Stomach smooth muscle (tissue), 2 donors: ENCODE measurements at regions not wholly inside any gene's neighbourhood (a gene's known extent, or its start where the extent isn't known, plus 50 kb on each side); places are given as distances from the start of the nearest gene placed in this dataset.

Experiments
- H3K27ac ChIP-seq: one replicate; pipeline ENCODE4 v1.7.0; 2013; ENCODE audit warnings: mild to moderate bottlenecking, low read length, inconsistent platforms
- H3K27me3 ChIP-seq, 2 donors: one replicate each; pipeline ENCODE4 v1.7.0; 2013; ENCODE audit warnings: low read length in 2 of 2; ENCODE audit not compliant: insufficient read depth in 2 of 2, control insufficient read depth in 1 of 2
- H3K36me3 ChIP-seq, 2 donors: one replicate each; pipeline ENCODE4 v1.7.0; 2013; ENCODE audit warnings: low read length in 2 of 2; ENCODE audit not compliant: control insufficient read depth in 2 of 2, insufficient read depth in 2 of 2
- H3K4me1 ChIP-seq: one replicate; pipeline ENCODE4 v1.7.0; 2013; ENCODE audit warnings: low read length; ENCODE audit not compliant: control insufficient read depth, insufficient read depth
- H3K4me3 ChIP-seq, 2 donors: one replicate each; pipeline ENCODE4 v1.7.0; 2013; ENCODE audit warnings: low read length in 2 of 2
- H3K9ac ChIP-seq, 2 donors: one replicate each; pipeline ENCODE4 v1.7.0; 2013; ENCODE audit warnings: low read length in 2 of 2, mild to moderate bottlenecking in 1 of 2
- H3K9me3 ChIP-seq, 2 donors: one replicate each; pipeline ENCODE4 v1.7.0; 2013; ENCODE audit warnings: low read length in 2 of 2; ENCODE audit not compliant: control insufficient read depth in 2 of 2
- donor health status: healthy.
- donor health status: Pancreatic carcinoma.

- H3K36me3 ChIP-seq: no peaks in the 10 kb centered on the region
- H3K27me3 ChIP-seq: no peaks in the 10 kb centered on the region
- no peaks in the 10 kb centered on the region for H3K4me1 ChIP-seq
- no peak overlapping the region for H3K9ac ChIP-seq
- H3K27ac ChIP-seq: no peak overlapping the region
- no peaks in the 10 kb centered on the region for H3K9me3 ChIP-seq
- H3K4me3 ChIP-seq: no peak overlapping the region
These were observed 424.4 kb downstream of the GLRX3 start for GRCh38 chr10:130560573-130560972.

GRCh38 chr10:130561681-130562080 lies 425.5 kb downstream of the GLRX3 start:
- no peaks in the 10 kb centered on the region for H3K9me3 ChIP-seq
- H3K36me3 ChIP-seq: no peaks in the 10 kb centered on the region
- no peaks in the 10 kb centered on the region for H3K4me1 ChIP-seq
- no peak overlapping the region for H3K27ac ChIP-seq
- H3K9ac ChIP-seq: no peak overlapping the region
- no peak overlapping the region for H3K4me3 ChIP-seq
- no peaks in the 10 kb centered on the region for H3K27me3 ChIP-seq

GRCh38 chr10:130567011-130567410 lies 430.8 kb downstream of the GLRX3 start:
- H3K4me3 ChIP-seq: no peak overlapping the region
- H3K36me3 ChIP-seq: no peaks in the 10 kb centered on the region
- no peaks in the 10 kb centered on the region for H3K9me3 ChIP-seq
- H3K4me1 ChIP-seq: no peaks in the 10 kb centered on the region
- no peak overlapping the region for H3K27ac ChIP-seq
- H3K9ac ChIP-seq: no peak overlapping the region
- H3K27me3 ChIP-seq: no peaks in the 10 kb centered on the region

GRCh38 chr10:130567436-130567835 lies 431.2 kb downstream of the GLRX3 start:
- H3K27me3 ChIP-seq: no peaks in the 10 kb centered on the region

GRCh38 chr10:130568246-130568645 lies 432.1 kb downstream of the GLRX3 start:
- Histone ChIP-seq H3K36me3 (no peaks in the 10 kb centered on the region), H3K9ac (no peak overlapping the region), H3K4me3 (no peak overlapping the region), H3K4me1 (no peaks in the 10 kb centered on the region), H3K9me3 (no peaks in the 10 kb centered on the region), H3K27ac (no peak overlapping the region), H3K27me3 (no peaks in the 10 kb centered on the region)

More at GRCh38 chr10:130567436-130567835, 431.2 kb downstream of the GLRX3 start:
- Histone ChIP-seq H3K27ac (no peak overlapping the region), H3K9ac (no peak overlapping the region), H3K4me3 (no peak overlapping the region), H3K9me3 (no peaks in the 10 kb centered on the region), H3K36me3 (no peaks in the 10 kb centered on the region), H3K4me1 (no peaks in the 10 kb centered on the region)

GRCh38 chr10:130570074-130570473 lies 433.9 kb downstream of the GLRX3 start:
- H3K9ac ChIP-seq: no peak overlapping the region
- H3K4me1 ChIP-seq: no peaks in the 10 kb centered on the region
- no peaks in the 10 kb centered on the region for H3K27me3 ChIP-seq
- H3K9me3 ChIP-seq: no peaks in the 10 kb centered on the region
- no peaks in the 10 kb centered on the region for H3K36me3 ChIP-seq
- H3K4me3 ChIP-seq: no peak overlapping the region
- H3K27ac ChIP-seq: no peak overlapping the region

GRCh38 chr10:130571674-130572073 lies 435.5 kb downstream of the GLRX3 start:
- Histone ChIP-seq H3K9me3 (no peaks in the 10 kb centered on the region), H3K4me3 (no peak overlapping the region), H3K9ac (no peak overlapping the region), H3K4me1 (no peaks in the 10 kb centered on the region), H3K36me3 (no peaks in the 10 kb centered on the region), H3K27me3 (no peaks in the 10 kb centered on the region), H3K27ac (no peak overlapping the region)

GRCh38 chr10:130573446-130573845 lies 437.3 kb downstream of the GLRX3 start:
- Histone ChIP-seq H3K4me1 (no peaks in the 10 kb centered on the region), H3K9me3 (no peaks in the 10 kb centered on the region), H3K27me3 (no peaks in the 10 kb centered on the region), H3K36me3 (no peaks in the 10 kb centered on the region), H3K4me3 (no peak overlapping the region), H3K9ac (no peak overlapping the region), H3K27ac (no peak overlapping the region)

GRCh38 chr10:130575756-130576285 lies 439.6 kb downstream of the GLRX3 start:
- Histone ChIP-seq H3K9ac (no peak overlapping the region), H3K36me3 (no peaks in the 10 kb centered on the region), H3K9me3 (no peaks in the 10 kb centered on the region), H3K4me1 (no peaks in the 10 kb centered on the region), H3K4me3 (no peak overlapping the region), H3K27ac (no peak overlapping the region), H3K27me3 (no peaks in the 10 kb centered on the region)

- H3K27me3 ChIP-seq: no peaks in the 10 kb centered on the region
- H3K9ac ChIP-seq: no peak overlapping the region
- no peaks in the 10 kb centered on the region for H3K36me3 ChIP-seq
- no peaks in the 10 kb centered on the region for H3K4me1 ChIP-seq
- no peak overlapping the region for H3K4me3 ChIP-seq
- H3K9me3 ChIP-seq: no peaks in the 10 kb centered on the region
- no peak overlapping the region for H3K27ac ChIP-seq
These were observed 440.2 kb downstream of the GLRX3 start for GRCh38 chr10:130576427-130576826.

- H3K9me3 ChIP-seq: no peaks in the 10 kb centered on the region
- H3K36me3 ChIP-seq: no peaks in the 10 kb centered on the region
- H3K4me3 ChIP-seq: no peak overlapping the region
- no peaks in the 10 kb centered on the region for H3K4me1 ChIP-seq
- no peaks in the 10 kb centered on the region for H3K27me3 ChIP-seq
- H3K9ac ChIP-seq: no peak overlapping the region
- H3K27ac ChIP-seq: no peak overlapping the region
These were observed 440.8 kb downstream of the GLRX3 start for GRCh38 chr10:130577039-130577438.
